ENCODE measurements at regions not wholly inside any gene's neighbourhood (a gene's known extent, or its start where the extent isn't known, plus 50 kb on each side); places are given as distances from the start of the nearest gene placed in this dataset.

- Histone ChIP-seq H3K79me2 (replicated peaks; ENCODE audit: insufficient read depth) (no peaks in the 10 kb centered on the region), H2AFZ (no peak overlapping the region), H3K4me2 (no peak overlapping the region), H3K27me3 (ENCODE audit: insufficient read depth) (no peaks in the 10 kb centered on the region), H3K9me2 (ENCODE audit: insufficient read depth) (no peaks in the 10 kb centered on the region), H4K20me1 (replicated peaks; ENCODE audit: insufficient read depth) (no peaks in the 10 kb centered on the region), H3K36me3 (ENCODE audit: insufficient read depth) (no peaks in the 10 kb centered on the region), H3F3A (replicated peaks; ENCODE audit: low read depth) (no peaks in the 10 kb centered on the region), H3K4me3 (no peak overlapping the region), H3K27ac (ENCODE audit: low read depth) (no peak overlapping the region), H3K4me1 (ENCODE audit: insufficient read depth) (no peaks in the 10 kb centered on the region)
- DNase-seq (ENCODE audit: low spot score) (no peak), ATAC-seq (no peak)
- Mint-ChIP-seq H3K4me1 (no peaks in the 10 kb centered on the region), H3K27me3 (ENCODE audit: insufficient read depth, low read depth, poor library complexity) (peaks cover 2% of the 10 kb centered on the region), H3K9me3 (peaks cover 93% of the 10 kb centered on the region), H3K27ac (no peak overlapping the region), H3K36me3 (ENCODE audit: low read depth) (peaks cover 8% of the 10 kb centered on the region; the same call in 2 of the 3 replicates), H3K4me3 (no peak overlapping the region)
- TF ChIP-seq, protein P1, sequence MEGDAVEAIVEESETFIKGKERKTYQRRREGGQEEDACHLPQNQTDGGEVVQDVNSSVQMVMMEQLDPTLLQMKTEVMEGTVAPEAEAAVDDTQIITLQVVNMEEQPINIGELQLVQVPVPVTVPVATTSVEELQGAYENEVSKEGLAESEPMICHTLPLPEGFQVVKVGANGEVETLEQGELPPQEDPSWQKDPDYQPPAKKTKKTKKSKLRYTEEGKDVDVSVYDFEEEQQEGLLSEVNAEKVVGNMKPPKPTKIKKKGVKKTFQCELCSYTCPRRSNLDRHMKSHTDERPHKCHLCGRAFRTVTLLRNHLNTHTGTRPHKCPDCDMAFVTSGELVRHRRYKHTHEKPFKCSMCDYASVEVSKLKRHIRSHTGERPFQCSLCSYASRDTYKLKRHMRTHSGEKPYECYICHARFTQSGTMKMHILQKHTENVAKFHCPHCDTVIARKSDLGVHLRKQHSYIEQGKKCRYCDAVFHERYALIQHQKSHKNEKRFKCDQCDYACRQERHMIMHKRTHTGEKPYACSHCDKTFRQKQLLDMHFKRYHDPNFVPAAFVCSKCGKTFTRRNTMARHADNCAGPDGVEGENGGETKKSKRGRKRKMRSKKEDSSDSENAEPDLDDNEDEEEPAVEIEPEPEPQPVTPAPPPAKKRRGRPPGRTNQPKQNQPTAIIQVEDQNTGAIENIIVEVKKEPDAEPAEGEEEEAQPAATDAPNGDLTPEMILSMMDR (conservative IDR thresholded peaks at IDR 0.05; ENCODE audit: low read depth in 2 of 2), result no peak
- TF ChIP-seq ZNF331 (CRISPR knock-in tag; IDR thresholded peaks at IDR 0.05; ENCODE audit: low read depth) (no peak), EZH2phosphoT487 (IDR thresholded peaks at IDR 0.05; ENCODE audit: unreplicated experiment) (no peak), STAT1 (IDR thresholded peaks at IDR 0.05; ENCODE audit: unreplicated experiment) (no peak), ETS1 (IDR thresholded peaks at IDR 0.05) (no peak), JUNB (IDR thresholded peaks at IDR 0.05; ENCODE audit: unreplicated experiment) (no peak), REST (IDR thresholded peaks at IDR 0.05; ENCODE audit: unreplicated experiment) (no peak), CREB1 (CRISPR knock-in tag; IDR thresholded peaks at IDR 0.05; ENCODE audit: low read depth) (no peak), EZH2 (IDR thresholded peaks at IDR 0.05; ENCODE audit: low read depth, unreplicated experiment) (no peak)
Measured at GRCh38 chr10:85448716-85449115, 917.9 kb downstream of the GRID1 start.

DNA sequence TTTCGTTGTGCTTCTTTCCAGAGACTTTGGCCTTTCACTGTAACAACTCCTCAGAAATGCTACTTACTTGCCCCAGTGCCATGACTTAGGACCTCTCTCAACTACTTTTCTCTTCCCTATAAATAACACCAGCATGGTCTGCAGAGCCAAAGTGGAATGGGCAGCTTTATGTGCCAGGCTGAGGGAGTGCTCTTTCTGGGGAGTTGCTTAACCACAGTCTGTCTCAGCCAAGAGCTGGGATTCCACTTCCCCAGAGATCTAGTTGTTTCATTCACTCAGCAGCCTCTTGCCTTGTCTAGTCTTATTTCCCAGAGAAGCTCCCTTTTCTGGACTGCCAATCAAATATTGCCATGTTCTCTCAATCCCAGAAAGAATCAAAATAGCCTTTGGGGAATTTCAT is 912.2 kb downstream of the GRID1 start:
- no peaks in the 10 kb centered on the region for H3K4me1 Mint-ChIP-seq
- H3K9me3 Mint-ChIP-seq, result peaks cover 96% of the 10 kb centered on the region
- H3K4me3 ChIP-seq, result no peak overlapping the region
- H3K36me3 Mint-ChIP-seq (ENCODE audit: low read depth), result peaks cover 6% of the 10 kb centered on the region
- no peaks in the 10 kb centered on the region for H3K27me3 ChIP-seq (ENCODE audit: insufficient read depth)
- DNase-seq (ENCODE audit: low spot score) (no peak), ATAC-seq (no peak)
- H3K27ac ChIP-seq (ENCODE audit: low read depth), result no peak overlapping the region
- H3K27me3 Mint-ChIP-seq (ENCODE audit: insufficient read depth, low read depth, poor library complexity), result peaks cover 1% of the 10 kb centered on the region
- H2AFZ ChIP-seq, result no peak overlapping the region
- no peak overlapping the region for H3K4me3 Mint-ChIP-seq
- TF ChIP-seq CREB1 (CRISPR knock-in tag; IDR thresholded peaks at IDR 0.05; ENCODE audit: low read depth) (no peak), ETS1 (IDR thresholded peaks at IDR 0.05) (no peak), ZNF331 (CRISPR knock-in tag; IDR thresholded peaks at IDR 0.05; ENCODE audit: low read depth) (no peak), REST (IDR thresholded peaks at IDR 0.05; ENCODE audit: unreplicated experiment) (no peak), EZH2 (IDR thresholded peaks at IDR 0.05; ENCODE audit: low read depth, unreplicated experiment) (no peak)
- TF ChIP-seq, protein P1 (conservative IDR thresholded peaks at IDR 0.05; ENCODE audit: low read depth in 2 of 2), result no peak
- no peaks in the 10 kb centered on the region for H3K79me2 ChIP-seq (replicated peaks; ENCODE audit: insufficient read depth)
- no peaks in the 10 kb centered on the region for H3K4me1 ChIP-seq (ENCODE audit: insufficient read depth)
- H4K20me1 ChIP-seq (replicated peaks; ENCODE audit: insufficient read depth), result no peaks in the 10 kb centered on the region
- H3K4me2 ChIP-seq, result no peak overlapping the region
- no peaks in the 10 kb centered on the region for H3F3A ChIP-seq (replicated peaks; ENCODE audit: low read depth)
- H3K9me2 ChIP-seq (ENCODE audit: insufficient read depth), result no peaks in the 10 kb centered on the region
- no peaks in the 10 kb centered on the region for H3K36me3 ChIP-seq (ENCODE audit: insufficient read depth)
- no peak overlapping the region for H3K27ac Mint-ChIP-seq

Measured in GM23338 (cell line).